H9 (cell line): ENCODE measurements at regions not wholly inside any gene's neighbourhood (a gene's known extent, or its start where the extent isn't known, plus 50 kb on each side); places are given as distances from the start of the nearest gene placed in this dataset.

Experiments
- DNase-seq: peaks from one replicate; pipeline ENCODE4 v3.0.0-alpha.2; 2017
- H2AFZ ChIP-seq: one replicate; pipeline ENCODE4 v1.6.1; 2013; ENCODE audit warnings: mild to moderate bottlenecking, low read length, control low read depth, moderate library complexity
- H2AK5ac ChIP-seq: 2 replicates; pipeline ENCODE4 v1.6.1; 2013; ENCODE audit warnings: low read length, control low read depth, mixed read lengths; ENCODE audit not compliant: insufficient read length
- H2BK120ac ChIP-seq: one replicate; pipeline ENCODE4 v1.6.1; 2013; ENCODE audit warnings: low read depth, mild to moderate bottlenecking, low read length, control low read depth, inconsistent platforms; ENCODE audit not compliant: poor library complexity, severe bottlenecking
- H2BK12ac ChIP-seq: 2 replicates; pipeline ENCODE4 v1.6.1; 2013; ENCODE audit warnings: low read length, control low read depth, mixed read lengths, low read depth; ENCODE audit not compliant: insufficient read length
- H2BK15ac ChIP-seq: 2 replicates; pipeline ENCODE4 v1.6.1; 2013; ENCODE audit warnings: low read depth, low read length, control low read depth
- H2BK20ac ChIP-seq: one replicate; pipeline ENCODE4 v1.6.1; 2013; ENCODE audit warnings: low read depth, mild to moderate bottlenecking, low read length, control low read depth, inconsistent platforms; ENCODE audit not compliant: poor library complexity, severe bottlenecking
- H2BK5ac ChIP-seq: 2 replicates; pipeline ENCODE4 v1.6.1; 2013; ENCODE audit warnings: low read length, control low read depth, mixed read lengths; ENCODE audit not compliant: insufficient read length
- H3K14ac ChIP-seq: 2 replicates; pipeline ENCODE4 v1.6.1; 2013; ENCODE audit warnings: low read length, control low read depth; ENCODE audit not compliant: insufficient read depth
- H3K18ac ChIP-seq: 2 replicates; pipeline ENCODE4 v1.6.1; 2013; ENCODE audit warnings: low read depth, mild to moderate bottlenecking, mixed read lengths, low read length, control low read depth; ENCODE audit not compliant: insufficient read length
- H3K23ac ChIP-seq: 2 replicates; pipeline ENCODE4 v1.6.1; 2013; ENCODE audit warnings: low read length, control low read depth, mixed read lengths, low read depth; ENCODE audit not compliant: insufficient read length
- H3K23me2 ChIP-seq: 2 replicates; pipeline ENCODE4 v1.6.1; 2013; ENCODE audit warnings: low read depth, mild to moderate bottlenecking, mixed read lengths, low read length, control low read depth; ENCODE audit not compliant: insufficient read length, poor library complexity, severe bottlenecking
- H3K27ac ChIP-seq: 2 replicates; pipeline ENCODE4 v1.5.1; 2013; ENCODE audit warnings: low read length, control low read depth, mixed read lengths, low read depth; ENCODE audit not compliant: insufficient read length
- H3K27me3 ChIP-seq: 2 replicates; pipeline ENCODE4 v1.6.1; 2013; ENCODE audit warnings: low read length, control low read depth, inconsistent platforms; ENCODE audit not compliant: insufficient read depth
- H3K4ac ChIP-seq: 2 replicates; pipeline ENCODE4 v1.6.1; 2013; ENCODE audit warnings: low read depth, mild to moderate bottlenecking, control low read depth, inconsistent platforms, low read length, moderate library complexity
- H3K4me1 ChIP-seq: 2 replicates; pipeline ENCODE4 v1.6.1; 2013; ENCODE audit warnings: low read length, control low read depth, inconsistent platforms; ENCODE audit not compliant: insufficient read depth
- H3K4me2 ChIP-seq: 2 replicates; pipeline ENCODE4 v1.6.1; 2013; ENCODE audit warnings: low read length, control low read depth, mixed read lengths; ENCODE audit not compliant: insufficient read length, insufficient read depth
- H3K56ac ChIP-seq: 2 replicates; pipeline ENCODE4 v1.6.1; 2013; ENCODE audit warnings: low read depth, mild to moderate bottlenecking, mixed read lengths, low read length, control low read depth; ENCODE audit not compliant: insufficient read length
- H3K79me1 ChIP-seq: 2 replicates; pipeline ENCODE4 v1.6.1; 2013; ENCODE audit warnings: low read depth, mild to moderate bottlenecking, moderate library complexity, low read length, control low read depth, inconsistent platforms; ENCODE audit not compliant: insufficient read depth, poor library complexity, severe bottlenecking
- H3K79me2 ChIP-seq: 2 replicates; pipeline ENCODE4 v1.6.1; 2013; ENCODE audit warnings: low read length, control low read depth, inconsistent platforms; ENCODE audit not compliant: insufficient read depth
- H3K9ac ChIP-seq: 2 replicates; pipeline ENCODE4 v1.6.1; 2013; ENCODE audit warnings: low read length, control low read depth, mixed read lengths; ENCODE audit not compliant: insufficient read length; ENCODE audit errors: extremely low read depth
- H3K9me3 ChIP-seq: one replicate; pipeline ENCODE4 v1.6.1; 2013; ENCODE audit warnings: low read depth, low read length, inconsistent platforms; ENCODE audit not compliant: control insufficient read depth
- H3T11ph ChIP-seq: one replicate; pipeline ENCODE4 v1.6.1; 2013; ENCODE audit warnings: mild to moderate bottlenecking, low read length, control low read depth, inconsistent platforms
- H4K20me1 ChIP-seq: one replicate; pipeline ENCODE4 v1.6.1; 2013; ENCODE audit not compliant: control insufficient read depth, insufficient read length, insufficient read depth
- H4K5ac ChIP-seq: 2 replicates; pipeline ENCODE4 v1.6.1; 2013; ENCODE audit warnings: low read depth, mild to moderate bottlenecking, mixed read lengths, low read length, control low read depth; ENCODE audit not compliant: insufficient read length
- H4K8ac ChIP-seq: replicated peaks from 2 replicates; pipeline ENCODE4 v1.6.1; 2013; ENCODE audit warnings: low read length, control low read depth, mixed read lengths, low read depth; ENCODE audit not compliant: insufficient read length
- H4K91ac ChIP-seq: 2 replicates; pipeline ENCODE4 v1.6.1; 2013; ENCODE audit warnings: low read depth, mild to moderate bottlenecking, moderate library complexity, mixed read lengths, low read length, control low read depth; ENCODE audit not compliant: insufficient read length
- H3K27ac Mint-ChIP-seq, 3 experiments: 2 replicates in 2 of 3; 3 replicates in 1 of 3; pipeline ENCODE4 v1.8.0; 2020 to 2021; ENCODE audit warnings: mixed read lengths in 3 of 3, mild to moderate bottlenecking in 1 of 3, moderate library complexity in 1 of 3
- H3K27me3 Mint-ChIP-seq: 2 replicates; pipeline ENCODE4 v1.8.0; 2021; ENCODE audit warnings: low read depth, mild to moderate bottlenecking, moderate library complexity, mixed read lengths
- H3K36me3 Mint-ChIP-seq, 3 experiments: 2 replicates in 2 of 3; 3 replicates in 1 of 3; pipeline ENCODE4 v1.8.0; 2020 to 2021; ENCODE audit warnings: low read depth in 3 of 3, mixed read lengths in 3 of 3; ENCODE audit not compliant: insufficient read depth in 1 of 3
- H3K4me1 Mint-ChIP-seq, 2 experiments: 2 replicates each; pipeline ENCODE4 v1.8.0; 2020; ENCODE audit warnings: mixed read lengths in 2 of 2
- H3K4me3 Mint-ChIP-seq, 2 experiments: 2 replicates in 1 of 2; 3 replicates in 1 of 2; pipeline ENCODE4 v1.8.0; 2020 to 2021; ENCODE audit warnings: mild to moderate bottlenecking in 2 of 2, mixed read lengths in 2 of 2, moderate library complexity in 1 of 2
- H3K9me3 Mint-ChIP-seq, 2 experiments: 2 replicates in 1 of 2; 3 replicates in 1 of 2; pipeline ENCODE4 v1.8.0; 2020; ENCODE audit warnings: mild to moderate bottlenecking in 2 of 2, mixed read lengths in 2 of 2, moderate library complexity in 1 of 2
- TF ChIP-seq, protein P1 (sequence below): fragments of 200-600 bp; sonication (generic); conservative IDR thresholded peaks from 3 replicates; pipeline ENCODE4 v1.8.0; 2021; ENCODE audit warnings: antibody characterized with exemption, mild to moderate bottlenecking

DNA sequence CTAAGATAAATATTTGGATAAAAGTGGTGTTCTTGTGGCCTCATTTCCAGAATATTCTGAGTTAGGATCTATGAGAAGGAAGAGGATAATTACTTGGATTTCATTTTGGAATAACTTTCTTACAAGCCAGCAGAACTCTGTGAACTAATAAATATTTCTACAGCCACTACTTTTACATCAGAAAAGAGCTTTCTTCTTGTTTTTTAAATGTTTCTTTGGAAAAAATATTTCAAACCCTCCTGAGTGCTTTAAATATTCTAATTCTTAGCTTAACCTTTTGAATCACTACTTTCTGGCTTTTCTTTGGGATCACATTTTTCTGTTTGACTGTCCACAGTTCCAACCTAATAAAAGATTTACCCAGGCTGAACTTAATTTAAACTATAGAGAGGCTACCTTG lies 279.2 kb upstream of the PHYHIPL start:
- no peak for DNase-seq
- H3K4me3 Mint-ChIP-seq: no peak overlapping the region
- H4K5ac ChIP-seq: no peak overlapping the region
- H3K27ac ChIP-seq: no peak overlapping the region
- H3K14ac ChIP-seq: no peak overlapping the region
- no peak overlapping the region for H3K23ac ChIP-seq
- no peaks in the 10 kb centered on the region for H3K9me3 ChIP-seq
- H2BK20ac ChIP-seq: no peak overlapping the region
- peaks cover 0 to 4% of the 10 kb centered on the region in 2 experiments; a peak in 3 of 5 replicates for H3K9me3 Mint-ChIP-seq
- no peak overlapping the region for H2AFZ ChIP-seq
- H3K79me2 ChIP-seq: no peaks in the 10 kb centered on the region
- H2BK5ac ChIP-seq: no peak overlapping the region
- H3K56ac ChIP-seq: no peak overlapping the region
- no peak overlapping the region for H3K9ac ChIP-seq
- H3K27me3 Mint-ChIP-seq: no peaks in the 10 kb centered on the region
- H3K36me3 Mint-ChIP-seq: peaks cover 0 to 5% (median 2%) of the 10 kb centered on the region in 3 experiments; a peak in 2 of 7 replicates
- H3K23me2 ChIP-seq: no peaks in the 10 kb centered on the region
- TF ChIP-seq, protein P1, sequence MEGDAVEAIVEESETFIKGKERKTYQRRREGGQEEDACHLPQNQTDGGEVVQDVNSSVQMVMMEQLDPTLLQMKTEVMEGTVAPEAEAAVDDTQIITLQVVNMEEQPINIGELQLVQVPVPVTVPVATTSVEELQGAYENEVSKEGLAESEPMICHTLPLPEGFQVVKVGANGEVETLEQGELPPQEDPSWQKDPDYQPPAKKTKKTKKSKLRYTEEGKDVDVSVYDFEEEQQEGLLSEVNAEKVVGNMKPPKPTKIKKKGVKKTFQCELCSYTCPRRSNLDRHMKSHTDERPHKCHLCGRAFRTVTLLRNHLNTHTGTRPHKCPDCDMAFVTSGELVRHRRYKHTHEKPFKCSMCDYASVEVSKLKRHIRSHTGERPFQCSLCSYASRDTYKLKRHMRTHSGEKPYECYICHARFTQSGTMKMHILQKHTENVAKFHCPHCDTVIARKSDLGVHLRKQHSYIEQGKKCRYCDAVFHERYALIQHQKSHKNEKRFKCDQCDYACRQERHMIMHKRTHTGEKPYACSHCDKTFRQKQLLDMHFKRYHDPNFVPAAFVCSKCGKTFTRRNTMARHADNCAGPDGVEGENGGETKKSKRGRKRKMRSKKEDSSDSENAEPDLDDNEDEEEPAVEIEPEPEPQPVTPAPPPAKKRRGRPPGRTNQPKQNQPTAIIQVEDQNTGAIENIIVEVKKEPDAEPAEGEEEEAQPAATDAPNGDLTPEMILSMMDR: no peak
- no peak overlapping the region for H2BK12ac ChIP-seq
- H4K8ac ChIP-seq: no peak overlapping the region
- H4K20me1 ChIP-seq: no peaks in the 10 kb centered on the region
- H3K4me2 ChIP-seq: no peak overlapping the region
- H3T11ph ChIP-seq: no peak overlapping the region
- no peaks in the 10 kb centered on the region for H3K4me1 ChIP-seq
- H3K27ac Mint-ChIP-seq: no peak overlapping the region
- no peak overlapping the region for H2BK120ac ChIP-seq
- no peak overlapping the region for H2BK15ac ChIP-seq
- H4K91ac ChIP-seq: no peak overlapping the region
- peaks cover 10 to 21% of the 10 kb centered on the region in 2 experiments for H3K4me1 Mint-ChIP-seq
- H3K79me1 ChIP-seq: no peaks in the 10 kb centered on the region
- no peak overlapping the region for H2AK5ac ChIP-seq
- no peak overlapping the region for H3K18ac ChIP-seq
- no peak overlapping the region for H3K4ac ChIP-seq
- H3K27me3 ChIP-seq: no peaks in the 10 kb centered on the region
